H9 (cell line): ENCODE measurements at regions not wholly inside any gene's neighbourhood (a gene's known extent, or its start where the extent isn't known, plus 50 kb on each side); places are given as distances from the start of the nearest gene placed in this dataset.

Experiments
- DNase-seq: peaks from one replicate; pipeline ENCODE4 v3.0.0-alpha.2; 2017
- H2AFZ ChIP-seq: one replicate; pipeline ENCODE4 v1.6.1; 2013; ENCODE audit warnings: mild to moderate bottlenecking, low read length, control low read depth, moderate library complexity
- H2AK5ac ChIP-seq: 2 replicates; pipeline ENCODE4 v1.6.1; 2013; ENCODE audit warnings: low read length, control low read depth, mixed read lengths; ENCODE audit not compliant: insufficient read length
- H2BK120ac ChIP-seq: one replicate; pipeline ENCODE4 v1.6.1; 2013; ENCODE audit warnings: low read depth, mild to moderate bottlenecking, low read length, control low read depth, inconsistent platforms; ENCODE audit not compliant: poor library complexity, severe bottlenecking
- H2BK12ac ChIP-seq: 2 replicates; pipeline ENCODE4 v1.6.1; 2013; ENCODE audit warnings: low read length, control low read depth, mixed read lengths, low read depth; ENCODE audit not compliant: insufficient read length
- H2BK15ac ChIP-seq: 2 replicates; pipeline ENCODE4 v1.6.1; 2013; ENCODE audit warnings: low read depth, low read length, control low read depth
- H2BK20ac ChIP-seq: one replicate; pipeline ENCODE4 v1.6.1; 2013; ENCODE audit warnings: low read depth, mild to moderate bottlenecking, low read length, control low read depth, inconsistent platforms; ENCODE audit not compliant: poor library complexity, severe bottlenecking
- H2BK5ac ChIP-seq: 2 replicates; pipeline ENCODE4 v1.6.1; 2013; ENCODE audit warnings: low read length, control low read depth, mixed read lengths; ENCODE audit not compliant: insufficient read length
- H3K14ac ChIP-seq: 2 replicates; pipeline ENCODE4 v1.6.1; 2013; ENCODE audit warnings: low read length, control low read depth; ENCODE audit not compliant: insufficient read depth
- H3K18ac ChIP-seq: 2 replicates; pipeline ENCODE4 v1.6.1; 2013; ENCODE audit warnings: low read depth, mild to moderate bottlenecking, mixed read lengths, low read length, control low read depth; ENCODE audit not compliant: insufficient read length
- H3K23ac ChIP-seq: 2 replicates; pipeline ENCODE4 v1.6.1; 2013; ENCODE audit warnings: low read length, control low read depth, mixed read lengths, low read depth; ENCODE audit not compliant: insufficient read length
- H3K23me2 ChIP-seq: 2 replicates; pipeline ENCODE4 v1.6.1; 2013; ENCODE audit warnings: low read depth, mild to moderate bottlenecking, mixed read lengths, low read length, control low read depth; ENCODE audit not compliant: insufficient read length, poor library complexity, severe bottlenecking
- H3K27ac ChIP-seq: 2 replicates; pipeline ENCODE4 v1.5.1; 2013; ENCODE audit warnings: low read length, control low read depth, mixed read lengths, low read depth; ENCODE audit not compliant: insufficient read length
- H3K27me3 ChIP-seq: 2 replicates; pipeline ENCODE4 v1.6.1; 2013; ENCODE audit warnings: low read length, control low read depth, inconsistent platforms; ENCODE audit not compliant: insufficient read depth
- H3K4ac ChIP-seq: 2 replicates; pipeline ENCODE4 v1.6.1; 2013; ENCODE audit warnings: low read depth, mild to moderate bottlenecking, control low read depth, inconsistent platforms, low read length, moderate library complexity
- H3K4me1 ChIP-seq: 2 replicates; pipeline ENCODE4 v1.6.1; 2013; ENCODE audit warnings: low read length, control low read depth, inconsistent platforms; ENCODE audit not compliant: insufficient read depth
- H3K4me2 ChIP-seq: 2 replicates; pipeline ENCODE4 v1.6.1; 2013; ENCODE audit warnings: low read length, control low read depth, mixed read lengths; ENCODE audit not compliant: insufficient read length, insufficient read depth
- H3K56ac ChIP-seq: 2 replicates; pipeline ENCODE4 v1.6.1; 2013; ENCODE audit warnings: low read depth, mild to moderate bottlenecking, mixed read lengths, low read length, control low read depth; ENCODE audit not compliant: insufficient read length
- H3K79me1 ChIP-seq: 2 replicates; pipeline ENCODE4 v1.6.1; 2013; ENCODE audit warnings: low read depth, mild to moderate bottlenecking, moderate library complexity, low read length, control low read depth, inconsistent platforms; ENCODE audit not compliant: insufficient read depth, poor library complexity, severe bottlenecking
- H3K79me2 ChIP-seq: 2 replicates; pipeline ENCODE4 v1.6.1; 2013; ENCODE audit warnings: low read length, control low read depth, inconsistent platforms; ENCODE audit not compliant: insufficient read depth
- H3K9ac ChIP-seq: 2 replicates; pipeline ENCODE4 v1.6.1; 2013; ENCODE audit warnings: low read length, control low read depth, mixed read lengths; ENCODE audit not compliant: insufficient read length; ENCODE audit errors: extremely low read depth
- H3K9me3 ChIP-seq: one replicate; pipeline ENCODE4 v1.6.1; 2013; ENCODE audit warnings: low read depth, low read length, inconsistent platforms; ENCODE audit not compliant: control insufficient read depth
- H3T11ph ChIP-seq: one replicate; pipeline ENCODE4 v1.6.1; 2013; ENCODE audit warnings: mild to moderate bottlenecking, low read length, control low read depth, inconsistent platforms
- H4K20me1 ChIP-seq: one replicate; pipeline ENCODE4 v1.6.1; 2013; ENCODE audit not compliant: control insufficient read depth, insufficient read length, insufficient read depth
- H4K5ac ChIP-seq: 2 replicates; pipeline ENCODE4 v1.6.1; 2013; ENCODE audit warnings: low read depth, mild to moderate bottlenecking, mixed read lengths, low read length, control low read depth; ENCODE audit not compliant: insufficient read length
- H4K8ac ChIP-seq: replicated peaks from 2 replicates; pipeline ENCODE4 v1.6.1; 2013; ENCODE audit warnings: low read length, control low read depth, mixed read lengths, low read depth; ENCODE audit not compliant: insufficient read length
- H4K91ac ChIP-seq: 2 replicates; pipeline ENCODE4 v1.6.1; 2013; ENCODE audit warnings: low read depth, mild to moderate bottlenecking, moderate library complexity, mixed read lengths, low read length, control low read depth; ENCODE audit not compliant: insufficient read length
- H3K27ac Mint-ChIP-seq, 3 experiments: 2 replicates in 2 of 3; 3 replicates in 1 of 3; pipeline ENCODE4 v1.8.0; 2020 to 2021; ENCODE audit warnings: mixed read lengths in 3 of 3, mild to moderate bottlenecking in 1 of 3, moderate library complexity in 1 of 3
- H3K27me3 Mint-ChIP-seq: 2 replicates; pipeline ENCODE4 v1.8.0; 2021; ENCODE audit warnings: low read depth, mild to moderate bottlenecking, moderate library complexity, mixed read lengths
- H3K36me3 Mint-ChIP-seq, 3 experiments: 2 replicates in 2 of 3; 3 replicates in 1 of 3; pipeline ENCODE4 v1.8.0; 2020 to 2021; ENCODE audit warnings: low read depth in 3 of 3, mixed read lengths in 3 of 3; ENCODE audit not compliant: insufficient read depth in 1 of 3
- H3K4me1 Mint-ChIP-seq, 2 experiments: 2 replicates each; pipeline ENCODE4 v1.8.0; 2020; ENCODE audit warnings: mixed read lengths in 2 of 2
- H3K4me3 Mint-ChIP-seq, 2 experiments: 2 replicates in 1 of 2; 3 replicates in 1 of 2; pipeline ENCODE4 v1.8.0; 2020 to 2021; ENCODE audit warnings: mild to moderate bottlenecking in 2 of 2, mixed read lengths in 2 of 2, moderate library complexity in 1 of 2
- H3K9me3 Mint-ChIP-seq, 2 experiments: 2 replicates in 1 of 2; 3 replicates in 1 of 2; pipeline ENCODE4 v1.8.0; 2020; ENCODE audit warnings: mild to moderate bottlenecking in 2 of 2, mixed read lengths in 2 of 2, moderate library complexity in 1 of 2
- WGBS: extraction: QIAGEN DNeasy Blood & Tissue Kit; methylation state at CpG from one replicate; pipeline ENCODE4 v1.1.7; 2013; ENCODE audit warnings: missing lambda C conversion rate, low lambda C conversion rate, mixed read lengths; ENCODE audit not compliant: insufficient read length; ENCODE audit errors: extremely low coverage; 5-methylcytosine and 5-hydroxymethylcytosine counted together
- TF ChIP-seq, protein P1 (sequence below): fragments of 200-600 bp; sonication (generic); conservative IDR thresholded peaks from 3 replicates; pipeline ENCODE4 v1.8.0; 2021; ENCODE audit warnings: antibody characterized with exemption, mild to moderate bottlenecking

DNA sequence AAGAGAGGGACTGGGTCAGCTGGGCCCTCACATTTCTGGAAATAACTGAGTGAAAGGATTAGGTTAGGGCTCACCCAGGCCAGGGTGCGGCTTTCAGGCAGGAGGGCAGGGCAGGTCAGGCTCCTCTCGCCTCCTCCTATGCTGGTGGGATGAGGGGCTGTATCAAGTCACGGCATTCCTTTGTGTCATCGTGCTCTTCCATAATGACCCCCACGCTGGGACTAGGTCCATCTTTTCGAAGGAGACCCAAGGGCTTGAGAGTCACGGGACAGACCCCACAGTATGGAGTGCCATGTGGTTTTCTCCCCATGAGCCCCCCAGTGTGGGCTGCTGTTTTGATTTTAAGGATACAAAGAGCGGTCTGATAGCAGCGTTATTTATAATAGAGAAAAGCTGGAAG is 137.8 kb upstream of the COPS8 start:
- Histone ChIP-seq H2BK5ac (no peak overlapping the region), H2BK120ac (no peak overlapping the region), H3K79me2 (no peaks in the 10 kb centered on the region), H3K4me2 (no peak overlapping the region), H4K91ac (no peak overlapping the region), H3K23me2 (no peaks in the 10 kb centered on the region), H3K9me3 (no peaks in the 10 kb centered on the region), H3K18ac (no peak overlapping the region), H3K79me1 (no peaks in the 10 kb centered on the region), H3K4ac (no peak overlapping the region), H3K23ac (no peak overlapping the region), H4K20me1 (no peaks in the 10 kb centered on the region), H3T11ph (no peak overlapping the region), H4K8ac (no peak overlapping the region), H3K27ac (no peak overlapping the region), H3K27me3 (no peaks in the 10 kb centered on the region), H2BK15ac (no peak overlapping the region), H2AFZ (no peak overlapping the region), H2AK5ac (no peak overlapping the region), H2BK20ac (no peak overlapping the region), H3K56ac (no peak overlapping the region), H3K4me1 (no peaks in the 10 kb centered on the region), H3K14ac (no peak overlapping the region), H2BK12ac (no peak overlapping the region), H4K5ac (no peak overlapping the region), H3K9ac (no peak overlapping the region)
- Mint-ChIP-seq H3K27me3 (peaks cover 8% of the 10 kb centered on the region), H3K9me3 (peaks cover 13% of the 10 kb centered on the region in 2 experiments), H3K27ac (no peak overlapping the region; a peak in 1 of 7 replicates), H3K36me3 (peaks cover 6 to 13% (median 10%) of the 10 kb centered on the region in 3 experiments), H3K4me1 (peaks cover 13 to 17% of the 10 kb centered on the region in 2 experiments), H3K4me3 (no peak overlapping the region)
- no CpG with 5 or more reads among the region's 9 CpGs for WGBS
- TF ChIP-seq, protein P1, sequence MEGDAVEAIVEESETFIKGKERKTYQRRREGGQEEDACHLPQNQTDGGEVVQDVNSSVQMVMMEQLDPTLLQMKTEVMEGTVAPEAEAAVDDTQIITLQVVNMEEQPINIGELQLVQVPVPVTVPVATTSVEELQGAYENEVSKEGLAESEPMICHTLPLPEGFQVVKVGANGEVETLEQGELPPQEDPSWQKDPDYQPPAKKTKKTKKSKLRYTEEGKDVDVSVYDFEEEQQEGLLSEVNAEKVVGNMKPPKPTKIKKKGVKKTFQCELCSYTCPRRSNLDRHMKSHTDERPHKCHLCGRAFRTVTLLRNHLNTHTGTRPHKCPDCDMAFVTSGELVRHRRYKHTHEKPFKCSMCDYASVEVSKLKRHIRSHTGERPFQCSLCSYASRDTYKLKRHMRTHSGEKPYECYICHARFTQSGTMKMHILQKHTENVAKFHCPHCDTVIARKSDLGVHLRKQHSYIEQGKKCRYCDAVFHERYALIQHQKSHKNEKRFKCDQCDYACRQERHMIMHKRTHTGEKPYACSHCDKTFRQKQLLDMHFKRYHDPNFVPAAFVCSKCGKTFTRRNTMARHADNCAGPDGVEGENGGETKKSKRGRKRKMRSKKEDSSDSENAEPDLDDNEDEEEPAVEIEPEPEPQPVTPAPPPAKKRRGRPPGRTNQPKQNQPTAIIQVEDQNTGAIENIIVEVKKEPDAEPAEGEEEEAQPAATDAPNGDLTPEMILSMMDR = no peak
- no peak for DNase-seq
